OCI-LY1 (cell line): ENCODE measurements at regions not wholly inside any gene's neighbourhood (a gene's known extent, or its start where the extent isn't known, plus 50 kb on each side); places are given as distances from the start of the nearest gene placed in this dataset.

Experiments
- H2AFZ ChIP-seq: fragments of 200-600 bp; sonication (generic), shearing (Covaris generic); 2 replicates; pipeline ENCODE4 v1.6.0; 2014; ENCODE audit warnings: antibody characterized with exemption, mild to moderate bottlenecking, low read length
- H3F3A ChIP-seq: fragments of 200-600 bp; sonication (generic), shearing (Covaris generic); 2 replicates; pipeline ENCODE4 v1.6.0; 2014; ENCODE audit warnings: mild to moderate bottlenecking, antibody characterized with exemption, low read length, moderate library complexity; ENCODE audit not compliant: insufficient read depth
- H3K27ac ChIP-seq: fragments of 200-600 bp; sonication (generic); 2 replicates; pipeline ENCODE4 v1.5.1; 2014; ENCODE audit warnings: low read length, mixed run types, mild to moderate bottlenecking, low read depth; ENCODE audit not compliant: poor library complexity, severe bottlenecking
- H3K27me3 ChIP-seq: fragments of 200-600 bp; sonication (generic); 2 replicates; pipeline ENCODE4 v1.6.0; 2014; ENCODE audit warnings: antibody characterized with exemption, mild to moderate bottlenecking, low read length, moderate library complexity; ENCODE audit not compliant: insufficient read depth
- H3K36me3 ChIP-seq: fragments of 200-600 bp; sonication (generic); 2 replicates; pipeline ENCODE4 v1.6.1; 2014; ENCODE audit warnings: mild to moderate bottlenecking, antibody characterized with exemption, low read length, moderate library complexity, mixed read lengths; ENCODE audit not compliant: insufficient read depth
- H3K4me1 ChIP-seq: fragments of 200-600 bp; sonication (generic); 2 replicates; pipeline ENCODE4 v1.5.1; 2014; ENCODE audit warnings: mild to moderate bottlenecking, low read length, moderate library complexity; ENCODE audit not compliant: insufficient read depth, severe bottlenecking
- H3K4me2 ChIP-seq: fragments of 200-600 bp; sonication (generic), shearing (Covaris generic); 2 replicates; pipeline ENCODE4 v1.6.1; 2014; ENCODE audit warnings: low read length
- H3K4me3 ChIP-seq: fragments of 200-600 bp; sonication (generic); 2 replicates; pipeline ENCODE4 v1.5.1; 2014; ENCODE audit warnings: low read length, low read depth, mild to moderate bottlenecking, mixed read lengths; ENCODE audit not compliant: poor library complexity, severe bottlenecking
- H3K79me2 ChIP-seq: fragments of 200-600 bp; shearing (Covaris generic); 2 replicates; pipeline ENCODE4 v1.6.1; 2016; ENCODE audit warnings: mixed run types, low read length, mixed read lengths; ENCODE audit not compliant: insufficient read depth
- H3K9ac ChIP-seq: fragments of 200-600 bp; sonication (generic), shearing (Covaris generic); 2 replicates; pipeline ENCODE4 v1.6.1; 2014; ENCODE audit warnings: mild to moderate bottlenecking, low read length, mixed read lengths
- H3K9me2 ChIP-seq: fragments of 200-600 bp; sonication (generic), shearing (Covaris generic); 2 replicates; pipeline ENCODE4 v1.6.1; 2014; ENCODE audit warnings: low read depth, mild to moderate bottlenecking, low read length, mixed read lengths
- H3K9me3 ChIP-seq: fragments of 200-600 bp; shearing (Covaris generic); 2 replicates; pipeline ENCODE4 v1.6.1; 2014; ENCODE audit warnings: low read length, mixed read lengths
- H4K20me1 ChIP-seq: fragments of 200-600 bp; sonication (generic), shearing (Covaris generic); 2 replicates; pipeline ENCODE4 v1.6.0; 2016; ENCODE audit warnings: mild to moderate bottlenecking, low read length; ENCODE audit not compliant: insufficient read depth
- CTCF ChIP-seq: fragments of 200-600 bp; sonication (generic), shearing (Covaris generic); IDR thresholded peaks from 2 replicates; pipeline ENCODE4 v1.5.1; 2017; ENCODE audit warnings: mild to moderate bottlenecking, antibody characterized with exemption, low read length, moderate library complexity, mixed read lengths
- EZH2 ChIP-seq: fragments of 200-600 bp; sonication (generic), shearing (Covaris generic); IDR thresholded peaks from 2 replicates; pipeline ENCODE4 v1.8.0; 2017; ENCODE audit warnings: borderline replicate concordance, mixed run types, mild to moderate bottlenecking, antibody characterized with exemption, low read length, moderate library complexity, mixed read lengths

GRCh38 chr7:121484089-121484763, 88.1 kb upstream of the FAM3C start:
- no peaks in the 10 kb centered on the region for H3F3A ChIP-seq
- H3K79me2 ChIP-seq: no peaks in the 10 kb centered on the region
- no peak overlapping the region for H3K27ac ChIP-seq
- TF ChIP-seq EZH2: no peak
- no peak for TF ChIP-seq CTCF
- no peaks in the 10 kb centered on the region for H3K36me3 ChIP-seq
- H3K4me1 ChIP-seq: no peaks in the 10 kb centered on the region
- no peaks in the 10 kb centered on the region for H3K9me3 ChIP-seq
- no peaks in the 10 kb centered on the region for H3K9me2 ChIP-seq
- no peak overlapping the region for H2AFZ ChIP-seq
- no peaks in the 10 kb centered on the region for H3K27me3 ChIP-seq
- no peak overlapping the region for H3K4me3 ChIP-seq
- H3K9ac ChIP-seq: no peak overlapping the region
- no peak overlapping the region for H3K4me2 ChIP-seq
- H4K20me1 ChIP-seq: no peaks in the 10 kb centered on the region

- Histone ChIP-seq H3K36me3 (no peaks in the 10 kb centered on the region), H4K20me1 (no peaks in the 10 kb centered on the region), H3K4me3 (no peak overlapping the region), H3K4me2 (no peak overlapping the region), H3K4me1 (no peaks in the 10 kb centered on the region), H2AFZ (no peak overlapping the region), H3K9me2 (no peaks in the 10 kb centered on the region), H3K9me3 (no peaks in the 10 kb centered on the region), H3K27me3 (no peaks in the 10 kb centered on the region), H3K27ac (no peak overlapping the region), H3F3A (no peaks in the 10 kb centered on the region), H3K9ac (no peak overlapping the region), H3K79me2 (no peaks in the 10 kb centered on the region)
- no peak for TF ChIP-seq EZH2
- TF ChIP-seq CTCF: no peak
Observed at GRCh38 chr7:121480566-121481335, 84.6 kb upstream of the FAM3C start.

GRCh38 chr7:121480058-121480457, 84.0 kb upstream of the FAM3C start:
- Histone ChIP-seq H4K20me1 (no peaks in the 10 kb centered on the region), H2AFZ (no peak overlapping the region), H3K9me3 (no peaks in the 10 kb centered on the region), H3K9me2 (no peaks in the 10 kb centered on the region), H3K4me1 (no peaks in the 10 kb centered on the region), H3K27ac (no peak overlapping the region), H3K4me3 (no peak overlapping the region), H3K36me3 (no peaks in the 10 kb centered on the region), H3K27me3 (no peaks in the 10 kb centered on the region), H3F3A (no peaks in the 10 kb centered on the region), H3K4me2 (no peak overlapping the region), H3K9ac (no peak overlapping the region), H3K79me2 (no peaks in the 10 kb centered on the region)
- no peak for TF ChIP-seq CTCF
